ENCODE measurements at regions not wholly inside any gene's neighbourhood (a gene's known extent, or its start where the extent isn't known, plus 50 kb on each side); places are given as distances from the start of the nearest gene placed in this dataset.
"Not testable (repeated sequence)": the region's sequence is repeated elsewhere in the genome, so short reads cannot be mapped to it uniquely, and the experiment has no call there.

DNA sequence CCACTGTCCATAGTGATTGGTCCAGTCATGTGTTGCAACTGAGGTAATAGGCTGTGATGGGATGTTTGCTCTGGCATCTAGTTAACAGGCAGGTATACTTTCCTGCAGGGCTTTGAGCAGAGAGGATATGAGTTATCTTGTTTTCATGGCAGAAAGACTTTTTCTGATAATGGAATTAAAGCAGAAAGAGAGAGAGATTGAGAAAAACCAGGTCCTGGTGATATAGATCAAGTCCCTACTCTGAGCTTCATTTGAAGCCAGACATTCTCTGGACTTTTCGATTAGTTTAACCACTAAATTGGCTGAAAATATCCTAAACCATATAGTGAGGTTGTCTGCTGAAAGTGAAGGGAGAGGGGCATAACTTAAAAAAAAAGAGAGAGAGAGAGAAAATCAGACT is 233.8 kb upstream of the TBX18 start (continued):
- TF ChIP-seq GLI4 (tag by site-specific recombination; IDR thresholded peaks at IDR 0.05) (no peak; the same call in 1 of the 2 replicates), ZBTB21 (tag by site-specific recombination; IDR thresholded peaks at IDR 0.05) (no peak), ZNF560 (tag by site-specific recombination; IDR thresholded peaks at IDR 0.05; ENCODE audit: borderline replicate concordance) (no peak), ZNF473 (tag by site-specific recombination; IDR thresholded peaks at IDR 0.05) (no peak), ZNF48 (tag by site-specific recombination; IDR thresholded peaks at IDR 0.05) (no peak), ZNF792 (tag by site-specific recombination; IDR thresholded peaks at IDR 0.05) (no peak)

DNA sequence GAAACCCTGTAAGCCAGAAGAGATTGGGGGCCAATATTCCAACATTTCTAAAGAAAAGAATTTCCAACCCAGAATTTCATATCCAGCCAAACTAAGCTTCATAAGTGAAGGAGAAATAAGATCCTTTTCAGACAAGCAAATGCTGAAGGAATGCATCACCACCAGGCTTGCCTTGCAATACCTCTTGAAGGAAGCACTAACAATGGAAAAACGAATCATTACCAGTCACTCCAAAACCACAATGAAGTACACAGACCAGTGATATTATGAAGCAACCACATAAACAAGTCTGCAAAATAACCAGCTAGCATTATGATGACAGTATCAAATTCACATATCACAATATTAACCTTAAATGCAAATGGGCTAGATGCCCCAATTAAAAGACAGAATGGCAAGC is 224.4 kb upstream of the TBX18 start:
- H3K4me1 ChIP-seq (ENCODE audit: control insufficient read depth, insufficient read depth, low read length); H3K27ac ChIP-seq (ENCODE audit: extremely low read depth, low read depth, low read length); H3K4me3 ChIP-seq (ENCODE audit: low read depth, low read length); H3K9me3 ChIP-seq (ENCODE audit: control insufficient read depth, insufficient read depth, low read depth, low read length); POLR2A ChIA-PET; H3K36me3 ChIP-seq (ENCODE audit: control insufficient read depth in 2 of 2, insufficient read depth in 1 of 2, low read length in 2 of 2): not testable (repeated sequence)
- CTCF ChIA-PET, result interaction anchor here (0.7 kb wide), 1 partner anchor 722 kb away, joined by 4 read pairs; no protein-coding TSS in a partner anchor
- 0 out of 2 replicates have a peak, but pooled peaks have one; percentile 56 for TF ChIP-seq ZNF558 (tag by site-specific recombination; IDR thresholded peaks at IDR 0.05)

DNA sequence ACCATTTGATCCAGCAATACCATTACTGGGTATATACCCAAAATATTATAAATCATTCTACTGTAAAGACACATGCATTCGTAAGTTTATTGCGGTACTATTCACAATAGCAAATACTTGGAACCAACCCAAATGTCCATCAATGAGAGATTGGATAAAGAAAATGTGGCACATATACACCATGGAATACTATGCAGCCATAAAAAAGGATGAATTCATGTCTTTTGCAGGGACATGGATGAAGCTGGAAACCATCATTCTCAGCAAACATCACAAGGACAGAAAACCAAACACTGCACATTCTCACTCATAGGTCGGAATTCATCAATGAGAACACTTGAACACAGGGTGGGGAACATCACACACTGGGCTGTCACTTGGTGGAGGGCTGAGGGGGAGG is 221.1 kb upstream of the TBX18 start:
- H3K27ac ChIP-seq (ENCODE audit: extremely low read depth, low read depth, low read length); H3K9me3 ChIP-seq (ENCODE audit: control insufficient read depth, insufficient read depth, low read depth, low read length); H3K36me3 ChIP-seq (ENCODE audit: control insufficient read depth in 2 of 2, insufficient read depth in 1 of 2, low read length in 2 of 2); POLR2A ChIA-PET; H3K4me3 ChIP-seq (ENCODE audit: low read depth, low read length); H3K4me1 ChIP-seq (ENCODE audit: control insufficient read depth, insufficient read depth, low read length): not testable (repeated sequence)
- TF ChIP-seq, protein P1, sequence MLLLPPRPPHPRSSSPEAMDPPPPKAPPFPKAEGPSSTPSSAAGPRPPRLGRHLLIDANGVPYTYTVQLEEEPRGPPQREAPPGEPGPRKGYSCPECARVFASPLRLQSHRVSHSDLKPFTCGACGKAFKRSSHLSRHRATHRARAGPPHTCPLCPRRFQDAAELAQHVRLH (tag by site-specific recombination; IDR thresholded peaks at IDR 0.05), result 0 out of 2 replicates have a peak, but pooled peaks have one; percentile 22
- TF ChIP-seq, protein P2, sequence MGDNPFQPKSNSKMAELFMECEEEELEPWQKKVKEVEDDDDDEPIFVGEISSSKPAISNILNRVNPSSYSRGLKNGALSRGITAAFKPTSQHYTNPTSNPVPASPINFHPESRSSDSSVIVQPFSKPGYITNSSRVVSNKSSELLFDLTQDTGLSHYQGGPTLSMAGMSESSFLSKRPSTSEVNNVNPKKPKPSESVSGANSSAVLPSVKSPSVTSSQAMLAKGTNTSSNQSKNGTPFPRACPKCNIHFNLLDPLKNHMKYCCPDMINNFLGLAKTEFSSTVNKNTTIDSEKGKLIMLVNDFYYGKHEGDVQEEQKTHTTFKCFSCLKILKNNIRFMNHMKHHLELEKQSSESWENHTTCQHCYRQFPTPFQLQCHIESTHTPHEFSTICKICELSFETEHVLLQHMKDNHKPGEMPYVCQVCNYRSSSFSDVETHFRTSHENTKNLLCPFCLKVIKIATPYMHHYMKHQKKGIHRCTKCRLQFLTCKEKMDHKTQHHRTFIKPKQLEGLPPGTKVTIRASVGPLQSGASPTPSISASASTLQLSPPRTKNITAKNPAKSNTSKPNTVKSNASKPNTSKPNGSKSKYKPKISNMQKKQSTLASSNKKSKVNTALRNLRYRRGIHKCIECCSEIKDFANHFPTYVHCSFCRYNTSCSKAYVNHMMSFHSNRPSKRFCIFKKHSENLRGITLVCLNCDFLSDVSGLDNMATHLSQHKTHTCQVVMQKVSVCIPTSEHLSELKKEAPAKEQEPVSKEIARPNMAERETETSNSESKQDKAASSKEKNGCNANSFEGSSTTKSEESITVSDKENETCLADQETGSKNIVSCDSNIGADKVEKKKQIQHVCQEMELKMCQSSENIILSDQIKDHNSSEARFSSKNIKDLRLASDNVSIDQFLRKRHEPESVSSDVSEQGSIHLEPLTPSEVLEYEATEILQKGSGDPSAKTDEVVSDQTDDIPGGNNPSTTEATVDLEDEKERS (tag by site-specific recombination; IDR thresholded peaks at IDR 0.05), result peak; percentile 74; the same call in 1 of the 2 replicates
- peak; percentile 69; the same call in 1 of the 2 replicates for TF ChIP-seq ZNF146 (tag by site-specific recombination; IDR thresholded peaks at IDR 0.05)
- CTCF ChIA-PET, result interaction anchor here (1.4 kb wide), 1 partner anchor 337 kb away, joined by 3 read pairs; no protein-coding TSS in a partner anchor

DNA sequence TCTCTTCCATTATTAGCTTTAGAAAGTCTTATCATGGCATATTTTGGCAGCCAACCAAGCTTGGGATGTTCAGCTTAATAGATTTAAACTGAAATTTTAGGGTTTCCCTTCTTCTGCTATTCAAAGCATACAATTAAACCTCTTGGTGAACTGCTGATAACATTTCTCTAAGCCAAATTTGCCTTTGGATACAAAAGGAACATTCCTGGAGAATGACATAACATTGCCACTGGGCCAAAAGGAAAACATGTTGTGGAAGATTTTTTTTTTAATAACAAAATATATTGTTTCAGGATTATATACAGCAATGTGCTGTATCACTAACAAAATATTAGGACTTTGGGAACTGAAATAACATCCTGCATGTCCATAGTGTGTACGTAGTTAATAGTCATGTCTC is 215.1 kb upstream of the TBX18 start:
- TF ChIP-seq ZNF76 (tag by site-specific recombination; IDR thresholded peaks at IDR 0.05; ENCODE audit: borderline replicate concordance, low read depth) (no peak), BCL11A (tag by site-specific recombination; IDR thresholded peaks at IDR 0.05; ENCODE audit: low read depth) (no peak), ZXDB (tag by site-specific recombination; IDR thresholded peaks at IDR 0.05) (no peak), SCRT1 (tag by site-specific recombination; IDR thresholded peaks at IDR 0.05; ENCODE audit: borderline replicate concordance) (no peak)
- TF ChIP-seq, protein P3, sequence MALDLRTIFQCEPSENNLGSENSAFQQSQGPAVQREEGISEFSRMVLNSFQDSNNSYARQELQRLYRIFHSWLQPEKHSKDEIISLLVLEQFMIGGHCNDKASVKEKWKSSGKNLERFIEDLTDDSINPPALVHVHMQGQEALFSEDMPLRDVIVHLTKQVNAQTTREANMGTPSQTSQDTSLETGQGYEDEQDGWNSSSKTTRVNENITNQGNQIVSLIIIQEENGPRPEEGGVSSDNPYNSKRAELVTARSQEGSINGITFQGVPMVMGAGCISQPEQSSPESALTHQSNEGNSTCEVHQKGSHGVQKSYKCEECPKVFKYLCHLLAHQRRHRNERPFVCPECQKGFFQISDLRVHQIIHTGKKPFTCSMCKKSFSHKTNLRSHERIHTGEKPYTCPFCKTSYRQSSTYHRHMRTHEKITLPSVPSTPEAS (tag by site-specific recombination; IDR thresholded peaks at IDR 0.05), result no peak
- TF ChIP-seq, protein P4, sequence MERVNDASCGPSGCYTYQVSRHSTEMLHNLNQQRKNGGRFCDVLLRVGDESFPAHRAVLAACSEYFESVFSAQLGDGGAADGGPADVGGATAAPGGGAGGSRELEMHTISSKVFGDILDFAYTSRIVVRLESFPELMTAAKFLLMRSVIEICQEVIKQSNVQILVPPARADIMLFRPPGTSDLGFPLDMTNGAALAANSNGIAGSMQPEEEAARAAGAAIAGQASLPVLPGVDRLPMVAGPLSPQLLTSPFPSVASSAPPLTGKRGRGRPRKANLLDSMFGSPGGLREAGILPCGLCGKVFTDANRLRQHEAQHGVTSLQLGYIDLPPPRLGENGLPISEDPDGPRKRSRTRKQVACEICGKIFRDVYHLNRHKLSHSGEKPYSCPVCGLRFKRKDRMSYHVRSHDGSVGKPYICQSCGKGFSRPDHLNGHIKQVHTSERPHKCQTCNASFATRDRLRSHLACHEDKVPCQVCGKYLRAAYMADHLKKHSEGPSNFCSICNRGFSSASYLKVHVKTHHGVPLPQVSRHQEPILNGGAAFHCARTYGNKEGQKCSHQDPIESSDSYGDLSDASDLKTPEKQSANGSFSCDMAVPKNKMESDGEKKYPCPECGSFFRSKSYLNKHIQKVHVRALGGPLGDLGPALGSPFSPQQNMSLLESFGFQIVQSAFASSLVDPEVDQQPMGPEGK (tag by site-specific recombination; IDR thresholded peaks at IDR 0.05), result no peak
- TF ChIP-seq, protein P5, sequence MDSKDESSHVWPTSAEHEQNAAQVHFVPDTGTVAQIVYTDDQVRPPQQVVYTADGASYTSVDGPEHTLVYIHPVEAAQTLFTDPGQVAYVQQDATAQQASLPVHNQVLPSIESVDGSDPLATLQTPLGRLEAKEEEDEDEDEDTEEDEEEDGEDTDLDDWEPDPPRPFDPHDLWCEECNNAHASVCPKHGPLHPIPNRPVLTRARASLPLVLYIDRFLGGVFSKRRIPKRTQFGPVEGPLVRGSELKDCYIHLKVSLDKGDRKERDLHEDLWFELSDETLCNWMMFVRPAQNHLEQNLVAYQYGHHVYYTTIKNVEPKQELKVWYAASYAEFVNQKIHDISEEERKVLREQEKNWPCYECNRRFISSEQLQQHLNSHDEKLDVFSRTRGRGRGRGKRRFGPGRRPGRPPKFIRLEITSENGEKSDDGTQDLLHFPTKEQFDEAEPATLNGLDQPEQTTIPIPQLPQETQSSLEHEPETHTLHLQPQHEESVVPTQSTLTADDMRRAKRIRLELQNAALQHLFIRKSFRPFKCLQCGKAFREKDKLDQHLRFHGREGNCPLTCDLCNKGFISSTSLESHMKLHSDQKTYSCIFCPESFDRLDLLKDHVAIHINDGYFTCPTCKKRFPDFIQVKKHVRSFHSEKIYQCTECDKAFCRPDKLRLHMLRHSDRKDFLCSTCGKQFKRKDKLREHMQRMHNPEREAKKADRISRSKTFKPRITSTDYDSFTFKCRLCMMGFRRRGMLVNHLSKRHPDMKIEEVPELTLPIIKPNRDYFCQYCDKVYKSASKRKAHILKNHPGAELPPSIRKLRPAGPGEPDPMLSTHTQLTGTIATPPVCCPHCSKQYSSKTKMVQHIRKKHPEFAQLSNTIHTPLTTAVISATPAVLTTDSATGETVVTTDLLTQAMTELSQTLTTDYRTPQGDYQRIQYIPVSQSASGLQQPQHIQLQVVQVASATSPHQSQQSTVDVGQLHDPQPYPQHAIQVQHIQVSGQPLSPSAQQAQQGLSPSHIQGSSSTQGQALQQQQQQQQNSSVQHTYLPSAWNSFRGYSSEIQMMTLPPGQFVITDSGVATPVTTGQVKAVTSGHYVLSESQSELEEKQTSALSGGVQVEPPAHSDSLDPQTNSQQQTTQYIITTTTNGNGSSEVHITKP (tag by site-specific recombination; IDR thresholded peaks at IDR 0.05), result no peak
- TF ChIP-seq, protein P6, sequence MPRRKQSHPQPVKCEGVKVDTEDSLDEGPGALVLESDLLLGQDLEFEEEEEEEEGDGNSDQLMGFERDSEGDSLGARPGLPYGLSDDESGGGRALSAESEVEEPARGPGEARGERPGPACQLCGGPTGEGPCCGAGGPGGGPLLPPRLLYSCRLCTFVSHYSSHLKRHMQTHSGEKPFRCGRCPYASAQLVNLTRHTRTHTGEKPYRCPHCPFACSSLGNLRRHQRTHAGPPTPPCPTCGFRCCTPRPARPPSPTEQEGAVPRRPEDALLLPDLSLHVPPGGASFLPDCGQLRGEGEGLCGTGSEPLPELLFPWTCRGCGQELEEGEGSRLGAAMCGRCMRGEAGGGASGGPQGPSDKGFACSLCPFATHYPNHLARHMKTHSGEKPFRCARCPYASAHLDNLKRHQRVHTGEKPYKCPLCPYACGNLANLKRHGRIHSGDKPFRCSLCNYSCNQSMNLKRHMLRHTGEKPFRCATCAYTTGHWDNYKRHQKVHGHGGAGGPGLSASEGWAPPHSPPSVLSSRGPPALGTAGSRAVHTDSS (tag by site-specific recombination; IDR thresholded peaks at IDR 0.05), result no peak
- Histone ChIP-seq H3K4me1 (ENCODE audit: control insufficient read depth, insufficient read depth, low read length) (peaks cover 5% of the 10 kb centered on the region; the same call in 1 of the 2 replicates), H3K9me3 (ENCODE audit: control insufficient read depth, insufficient read depth, low read depth, low read length) (no peaks in the 10 kb centered on the region), H3K4me3 (ENCODE audit: low read depth, low read length) (no peak overlapping the region), H3K36me3 (ENCODE audit: control insufficient read depth in 2 of 2, insufficient read depth in 1 of 2, low read length in 2 of 2) (no peaks in the 10 kb centered on the region), H3K27ac (ENCODE audit: extremely low read depth, low read depth, low read length) (no peak overlapping the region)
- ChIA-PET POLR2A (no interaction called here), CTCF (interaction anchor here (1.0 to 1.4 kb wide), 4 partner anchors 12 to 557 kb away, joined by 3 read pairs; no protein-coding TSS in a partner anchor)
